Nephron progenitor cell (in vitro differentiated cells): ENCODE measurements at regions not wholly inside any gene's neighbourhood (a gene's known extent, or its start where the extent isn't known, plus 50 kb on each side); places are given as distances from the start of the nearest gene placed in this dataset.
"Not testable (repeated sequence)": the region's sequence is repeated elsewhere in the genome, so short reads cannot be mapped to it uniquely, and the experiment has no call there.

Source experiments
- DNase-seq: peaks from one replicate; pipeline ENCODE4 v3.0.0; 2021
- H3K27ac Mint-ChIP-seq: 2 replicates; pipeline ENCODE4 v1.8.0; 2021; ENCODE audit warnings: mild to moderate bottlenecking, moderate library complexity, mixed read lengths
- H3K27me3 Mint-ChIP-seq: 2 replicates; pipeline ENCODE4 v1.8.0; 2021; ENCODE audit warnings: mild to moderate bottlenecking, low read depth, mixed read lengths; ENCODE audit not compliant: poor library complexity
- H3K36me3 Mint-ChIP-seq: 2 replicates; pipeline ENCODE4 v1.8.0; 2021; ENCODE audit warnings: low read depth, mixed read lengths
- H3K4me1 Mint-ChIP-seq: 2 replicates; pipeline ENCODE4 v1.8.0; 2021; ENCODE audit warnings: mixed read lengths
- H3K4me3 Mint-ChIP-seq: 2 replicates; pipeline ENCODE4 v1.8.0; 2021; ENCODE audit warnings: mild to moderate bottlenecking, moderate library complexity, mixed read lengths
- H3K9me3 Mint-ChIP-seq: 2 replicates; pipeline ENCODE4 v1.8.0; 2021; ENCODE audit warnings: mild to moderate bottlenecking, moderate library complexity, mixed read lengths
- CTCF ChIP-seq: fragments of 200-600 bp; sonication (generic); IDR thresholded peaks from 2 replicates; pipeline ENCODE4 v1.5.0; 2021; ENCODE audit warnings: antibody characterized with exemption

- no peak overlapping the region for H3K4me3 Mint-ChIP-seq
- peaks cover 18% of the 10 kb centered on the region for H3K4me1 Mint-ChIP-seq
- no peak for TF ChIP-seq CTCF
- no peak overlapping the region for H3K27ac Mint-ChIP-seq
- no peaks in the 10 kb centered on the region for H3K36me3 Mint-ChIP-seq
- no peaks in the 10 kb centered on the region for H3K27me3 Mint-ChIP-seq
- DNase-seq = no peak
- peaks cover 9% of the 10 kb centered on the region for H3K9me3 Mint-ChIP-seq
Observed at GRCh38 chr1:100661176-100661575, 58.4 kb upstream of the VCAM1 start.

- not testable (repeated sequence) for H3K27ac Mint-ChIP-seq, DNase-seq, H3K27me3 Mint-ChIP-seq, H3K36me3 Mint-ChIP-seq, H3K4me1 Mint-ChIP-seq, H3K4me3 Mint-ChIP-seq
- H3K9me3 Mint-ChIP-seq = peaks cover 32% of the 10 kb centered on the region
Observed at GRCh38 chr1:100668494-100668893, 51.0 kb upstream of the VCAM1 start.
